Spleen (tissue), 11 donors: ENCODE measurements at regions not wholly inside any gene's neighbourhood (a gene's known extent, or its start where the extent isn't known, plus 50 kb on each side); places are given as distances from the start of the nearest gene placed in this dataset.

ENCODE experiments used
- DNase-seq: peaks from one replicate; pipeline ENCODE4 v3.0.0-alpha.2; 2020
- H3K27ac ChIP-seq, 8 donors: fragments of 200-600 bp; sonication (generic) in 7 of 8; 1 replicate in 4 of 8; 2 replicates in 4 of 8; pipeline versions ENCODE4 v1.5.0 to v1.8.0; 2016 to 2021; ENCODE audit warnings: inconsistent platforms in 4 of 8, mild to moderate bottlenecking in 4 of 8, moderate library complexity in 1 of 8
- H3K27me3 ChIP-seq, 7 donors: fragments of 200-600 bp; sonication (generic) in 6 of 7; replicated peaks in 1 of 7; 1 replicate in 4 of 7; 2 replicates in 3 of 7; pipeline versions ENCODE4 v1.5.0 to v1.8.0; 2016 to 2021; ENCODE audit warnings: inconsistent platforms in 3 of 7, mild to moderate bottlenecking in 1 of 7
- H3K36me3 ChIP-seq, 6 donors: fragments of 200-600 bp; sonication (generic) in 5 of 6; 1 replicate in 4 of 6; 2 replicates in 2 of 6; pipeline versions ENCODE4 v1.5.0 to v1.8.0; 2016 to 2021; ENCODE audit warnings: inconsistent platforms in 2 of 6
- H3K4me1 ChIP-seq, 6 donors: fragments of 200-600 bp; sonication (generic) in 5 of 6; 1 replicate in 3 of 6; 2 replicates in 3 of 6; pipeline versions ENCODE4 v1.5.0 to v1.8.0; 2016 to 2021; ENCODE audit warnings: inconsistent platforms in 3 of 6
- H3K4me3 ChIP-seq, 8 donors: fragments of 200-600 bp; sonication (generic) in 7 of 8; 1 replicate in 4 of 8; 2 replicates in 4 of 8; pipeline versions ENCODE4 v1.5.0 to v1.8.0; 2016 to 2021; ENCODE audit warnings: inconsistent platforms in 4 of 8, mild to moderate bottlenecking in 4 of 8, moderate library complexity in 2 of 8
- H3K9me3 ChIP-seq, 8 donors: fragments of 200-600 bp; sonication (generic) in 7 of 8; 1 replicate in 4 of 8; 2 replicates in 4 of 8; pipeline versions ENCODE4 v1.5.0 to v1.8.0; 2016 to 2021; ENCODE audit warnings: inconsistent platforms in 4 of 8
- POLR2A ChIP-seq, 3 donors: fragments of 450-650 bp; IDR thresholded peaks; one replicate each; pipeline ENCODE4 v1.5.1; 2017; ENCODE audit warnings: antibody characterized with exemption in 3 of 3, mild to moderate bottlenecking in 1 of 3
- POLR2AphosphoS5 ChIP-seq, 3 donors: sonication (generic); formaldehyde crosslinking; IDR thresholded peaks; one replicate each; pipeline ENCODE4 v1.5.1; 2017; ENCODE audit warnings: antibody characterized with exemption in 3 of 3
- WGBS, 5 donors: extraction: QIAGEN DNeasy Blood & Tissue Kit in 3 of 5; methylation state at CpG; one replicate each; pipeline versions ENCODE4 v1.1.5 to v1.1.7; 2013 to 2018; 5-methylcytosine and 5-hydroxymethylcytosine counted together
- intact Hi-C: fragments of 100-400 bp; cut with DNase I; formaldehyde crosslinking; loops from one replicate; pipeline ENCODE4 v1.15.0; 2023; ENCODE audit warnings: low total_unique reads
- TF ChIP-seq, protein P1 (sequence below), 11 experiments: fragments of 200-600 bp in 7 of 11; fragments of 450-650 bp in 4 of 11; sonication (generic) in 4 of 11; IDR thresholded peaks in 8 of 11; conservative IDR thresholded peaks in 3 of 11; 1 replicate in 7 of 11; 2 replicates in 4 of 11; pipeline versions ENCODE4 v1.4.0 to v1.8.0; 2016 to 2021; ENCODE audit warnings: antibody characterized with exemption in 11 of 11, inconsistent platforms in 4 of 11, mild to moderate bottlenecking in 1 of 11
- donor health status: healthy with polysubstance abuse.
- donor health status: DM: no; HTN: no; CAD: no; lungs with moderate emphysema.
- donor health status: DM: no; HTN: no; CAD: no.
- donor health status: Bipolar disorder and iron deficiency.
- donor health status: healthy.
- donor health status: DM: no; HTN: no; CAD: no.
- donor health status: DM: yes; HTN: yes; CAD: no.

DNA sequence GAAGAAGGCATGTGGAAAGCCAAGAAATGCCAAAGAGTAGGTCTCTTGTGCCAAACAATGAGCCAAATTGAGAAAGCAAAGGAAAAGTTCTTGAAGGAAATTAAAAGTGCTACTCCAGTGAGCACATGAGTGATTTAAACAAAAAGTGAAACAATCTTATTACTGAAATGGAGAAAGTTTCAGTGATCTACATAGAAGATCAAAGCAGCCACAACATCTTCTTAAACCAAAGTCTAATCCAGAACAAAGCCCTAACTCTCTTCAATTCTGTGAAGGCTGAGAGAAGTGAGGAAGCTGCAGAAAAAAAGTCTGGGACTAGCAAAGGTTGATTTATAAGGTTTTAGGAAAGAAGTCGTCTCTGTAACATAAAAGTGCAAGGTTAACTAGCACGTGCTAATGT lies 259.6 kb downstream of the FLRT2 start:
- Histone ChIP-seq H3K9me3 (no peaks in the 10 kb centered on the region), H3K36me3 (no peaks in the 10 kb centered on the region), H3K4me3 (no peak overlapping the region), H3K27ac (no peak overlapping the region), H3K27me3 (no peaks in the 10 kb centered on the region), H3K4me1 (no peaks in the 10 kb centered on the region)
- WGBS, 5 donors = 57 to 76% (median 68%) methylated on average over 2 of the region's 2 CpGs
- TF ChIP-seq, protein P1, sequence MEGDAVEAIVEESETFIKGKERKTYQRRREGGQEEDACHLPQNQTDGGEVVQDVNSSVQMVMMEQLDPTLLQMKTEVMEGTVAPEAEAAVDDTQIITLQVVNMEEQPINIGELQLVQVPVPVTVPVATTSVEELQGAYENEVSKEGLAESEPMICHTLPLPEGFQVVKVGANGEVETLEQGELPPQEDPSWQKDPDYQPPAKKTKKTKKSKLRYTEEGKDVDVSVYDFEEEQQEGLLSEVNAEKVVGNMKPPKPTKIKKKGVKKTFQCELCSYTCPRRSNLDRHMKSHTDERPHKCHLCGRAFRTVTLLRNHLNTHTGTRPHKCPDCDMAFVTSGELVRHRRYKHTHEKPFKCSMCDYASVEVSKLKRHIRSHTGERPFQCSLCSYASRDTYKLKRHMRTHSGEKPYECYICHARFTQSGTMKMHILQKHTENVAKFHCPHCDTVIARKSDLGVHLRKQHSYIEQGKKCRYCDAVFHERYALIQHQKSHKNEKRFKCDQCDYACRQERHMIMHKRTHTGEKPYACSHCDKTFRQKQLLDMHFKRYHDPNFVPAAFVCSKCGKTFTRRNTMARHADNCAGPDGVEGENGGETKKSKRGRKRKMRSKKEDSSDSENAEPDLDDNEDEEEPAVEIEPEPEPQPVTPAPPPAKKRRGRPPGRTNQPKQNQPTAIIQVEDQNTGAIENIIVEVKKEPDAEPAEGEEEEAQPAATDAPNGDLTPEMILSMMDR (IDR thresholded peaks at IDR 0.05 in 8 of 11, conservative IDR thresholded peaks at IDR 0.05 in 3 of 11) = no peak
- TF ChIP-seq POLR2AphosphoS5 (IDR thresholded peaks at IDR 0.05) (no peak), POLR2A (IDR thresholded peaks at IDR 0.05) (no peak)
- intact Hi-C loops = no loop called here
- DNase-seq = no peak

DNA sequence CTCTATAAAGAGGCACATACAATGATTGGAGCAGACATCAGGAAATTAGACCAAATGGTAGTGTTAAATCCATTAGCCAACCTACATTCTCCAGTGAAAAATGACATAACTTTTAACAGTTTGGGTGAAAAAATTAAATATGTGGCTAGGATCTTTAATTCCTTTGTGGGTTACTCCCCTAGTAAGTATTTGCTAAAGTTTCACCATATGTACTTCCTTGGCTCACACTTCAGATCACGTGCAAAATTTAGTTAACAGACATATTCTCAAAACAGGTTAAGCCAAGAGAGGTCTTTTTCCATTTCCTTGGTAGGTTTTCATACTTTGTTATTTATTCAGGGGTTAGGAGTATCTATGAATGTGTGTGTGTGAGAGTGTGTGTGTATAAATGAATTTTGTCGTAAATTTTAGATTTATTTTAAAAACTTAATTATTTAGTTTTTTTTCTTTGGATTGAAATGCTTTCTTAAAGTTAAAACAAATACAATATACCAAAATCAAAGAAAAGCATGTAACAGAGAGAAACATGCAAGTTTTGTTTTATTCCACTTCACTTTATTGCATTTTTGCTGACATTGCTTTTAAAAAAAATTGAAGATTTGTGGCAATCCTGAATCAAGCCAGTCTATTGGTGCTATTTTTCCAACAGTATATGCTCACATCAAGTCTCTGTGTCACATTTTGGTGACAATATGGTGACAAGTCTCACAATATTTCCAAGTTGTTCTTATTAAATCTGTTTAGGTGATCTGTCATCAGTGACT lies 258.7 kb downstream of the FLRT2 start:
- 81 to 89% (median 84%) methylated on average over 2 of the region's 2 CpGs for WGBS, 5 donors

GRCh38 chr14:85766295-85766694 lies 236.4 kb downstream of the FLRT2 start:
- Histone ChIP-seq H3K36me3 (no peaks in the 10 kb centered on the region), H3K27ac (no peak overlapping the region), H3K4me3 (no peak overlapping the region), H3K27me3 (no peaks in the 10 kb centered on the region), H3K9me3 (no peaks in the 10 kb centered on the region), H3K4me1 (no peaks in the 10 kb centered on the region)
- DNase-seq = no peak
- intact Hi-C loops = no loop called here
- whole genome bisulfite sequencing, 5 donors = 84 to 94% (median 89%) methylated on average over 2 to 3 of the region's 3 CpGs
- TF ChIP-seq, protein P1 (IDR thresholded peaks at IDR 0.05 in 8 of 11, conservative IDR thresholded peaks at IDR 0.05 in 3 of 11) = no peak
- TF ChIP-seq POLR2AphosphoS5 (IDR thresholded peaks at IDR 0.05) = no peak
- no peak for TF ChIP-seq POLR2A (IDR thresholded peaks at IDR 0.05)

More for the DNA sequence above, 258.7 kb downstream of the FLRT2 start:
- Histone ChIP-seq H3K36me3 (no peaks in the 10 kb centered on the region), H3K27ac (no peak overlapping the region), H3K9me3 (no peaks in the 10 kb centered on the region), H3K4me3 (no peak overlapping the region), H3K27me3 (no peaks in the 10 kb centered on the region), H3K4me1 (no peaks in the 10 kb centered on the region)
- intact Hi-C loops = no loop called here
- no peak for DNase-seq
- TF ChIP-seq POLR2AphosphoS5 (IDR thresholded peaks at IDR 0.05) (no peak), POLR2A (IDR thresholded peaks at IDR 0.05) (no peak)
- TF ChIP-seq, protein P1 (IDR thresholded peaks at IDR 0.05 in 8 of 11, conservative IDR thresholded peaks at IDR 0.05 in 3 of 11) = no peak

DNA sequence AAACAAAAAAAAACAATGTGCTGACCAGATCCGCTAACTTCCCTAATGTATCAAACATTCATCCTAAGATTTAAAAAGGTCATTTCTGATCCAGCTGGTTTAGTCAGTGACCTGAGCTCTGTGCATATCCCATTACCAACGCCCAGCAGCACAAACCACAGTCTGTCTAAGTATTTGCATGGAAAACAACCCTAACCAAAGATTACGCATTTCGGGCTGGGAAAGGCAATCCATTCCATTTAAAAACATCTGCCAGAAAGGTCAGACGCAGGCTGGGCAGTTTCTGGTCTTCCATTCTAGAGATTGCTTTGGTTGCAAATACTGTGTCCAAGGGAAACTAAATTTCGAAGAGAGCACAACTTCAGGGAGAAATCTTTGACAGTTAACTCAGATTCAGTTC lies 234.9 kb downstream of the FLRT2 start:
- H3K4me1 ChIP-seq = no peaks in the 10 kb centered on the region
- 76 to 94% (median 87%) methylated on average over 6 of the region's 6 CpGs for WGBS, 5 donors
- no peaks in the 10 kb centered on the region for H3K36me3 ChIP-seq
- TF ChIP-seq, protein P1 (IDR thresholded peaks at IDR 0.05 in 8 of 11, conservative IDR thresholded peaks at IDR 0.05 in 3 of 11) = no peak
- TF ChIP-seq POLR2A (IDR thresholded peaks at IDR 0.05) (no peak), POLR2AphosphoS5 (IDR thresholded peaks at IDR 0.05) (no peak)
- DNase-seq = no peak
- H3K27ac ChIP-seq = no peak overlapping the region
- no peak overlapping the region for H3K4me3 ChIP-seq
- intact Hi-C loops = no loop called here
- no peaks in the 10 kb centered on the region for H3K9me3 ChIP-seq
- H3K27me3 ChIP-seq = no peaks in the 10 kb centered on the region
